ENCODE measurements at regions not wholly inside any gene's neighbourhood (a gene's known extent, or its start where the extent isn't known, plus 50 kb on each side); places are given as distances from the start of the nearest gene placed in this dataset.

GRCh38 chr5:12313602-12314001 lies 409.4 kb upstream of the CTNND2 start:
- Histone ChIP-seq H3K27ac (ENCODE audit: low read depth) (no peak overlapping the region), H3K79me2 (replicated peaks; ENCODE audit: insufficient read depth) (no peaks in the 10 kb centered on the region), H3K4me1 (ENCODE audit: insufficient read depth) (peaks cover 4% of the 10 kb centered on the region; the same call in 1 of the 2 replicates), H3K4me2 (no peak overlapping the region), H3F3A (replicated peaks; ENCODE audit: low read depth) (no peaks in the 10 kb centered on the region), H3K4me3 (no peak overlapping the region), H4K20me1 (replicated peaks; ENCODE audit: insufficient read depth) (no peaks in the 10 kb centered on the region), H3K36me3 (ENCODE audit: insufficient read depth) (no peaks in the 10 kb centered on the region), H2AFZ (no peak overlapping the region), H3K9me2 (ENCODE audit: insufficient read depth) (no peaks in the 10 kb centered on the region), H3K27me3 (ENCODE audit: insufficient read depth) (no peaks in the 10 kb centered on the region)
- TF ChIP-seq ZNF462 (CRISPR knock-in tag; IDR thresholded peaks at IDR 0.05), result no peak
- no peak for TF ChIP-seq CREB1 (CRISPR knock-in tag; IDR thresholded peaks at IDR 0.05; ENCODE audit: low read depth)
- no peak for TF ChIP-seq EZH2phosphoT487 (IDR thresholded peaks at IDR 0.05; ENCODE audit: unreplicated experiment)
- no peak for TF ChIP-seq STAT1 (IDR thresholded peaks at IDR 0.05; ENCODE audit: unreplicated experiment)
- Mint-ChIP-seq H3K27ac (no peak overlapping the region), H3K4me1 (peaks cover 7% of the 10 kb centered on the region), H3K9me3 (no peaks in the 10 kb centered on the region), H3K27me3 (ENCODE audit: insufficient read depth, low read depth, poor library complexity) (peaks cover 4% of the 10 kb centered on the region), H3K4me3 (no peak overlapping the region), H3K36me3 (ENCODE audit: low read depth) (no peaks in the 10 kb centered on the region; the same call in 2 of the 3 replicates)
- ATAC-seq (no peak), DNase-seq (ENCODE audit: low spot score) (no peak)

GRCh38 chr5:12312343-12312742 lies 408.1 kb upstream of the CTNND2 start:
- Histone ChIP-seq H3K36me3 (ENCODE audit: insufficient read depth) (no peaks in the 10 kb centered on the region), H3K4me3 (no peak overlapping the region), H3K27ac (ENCODE audit: low read depth) (no peak overlapping the region), H3K4me1 (ENCODE audit: insufficient read depth) (peaks cover 1% of the 10 kb centered on the region; the same call in 1 of the 2 replicates), H3K4me2 (no peak overlapping the region), H4K20me1 (replicated peaks; ENCODE audit: insufficient read depth) (no peaks in the 10 kb centered on the region), H3K79me2 (replicated peaks; ENCODE audit: insufficient read depth) (no peaks in the 10 kb centered on the region), H3K27me3 (ENCODE audit: insufficient read depth) (no peaks in the 10 kb centered on the region), H2AFZ (no peak overlapping the region), H3F3A (replicated peaks; ENCODE audit: low read depth) (no peaks in the 10 kb centered on the region), H3K9me2 (ENCODE audit: insufficient read depth) (no peaks in the 10 kb centered on the region)
- no peak overlapping the region for H3K27ac Mint-ChIP-seq
- H3K4me3 Mint-ChIP-seq, result no peak overlapping the region
- no peaks in the 10 kb centered on the region for H3K36me3 Mint-ChIP-seq (ENCODE audit: low read depth)
- peaks cover 4% of the 10 kb centered on the region for H3K27me3 Mint-ChIP-seq (ENCODE audit: insufficient read depth, low read depth, poor library complexity)
- ATAC-seq (no peak), DNase-seq (ENCODE audit: low spot score) (no peak)
- H3K4me1 Mint-ChIP-seq, result peaks cover 7% of the 10 kb centered on the region
- no peaks in the 10 kb centered on the region for H3K9me3 Mint-ChIP-seq
- TF ChIP-seq ETS1 (IDR thresholded peaks at IDR 0.05), result no peak
- TF ChIP-seq REST (IDR thresholded peaks at IDR 0.05; ENCODE audit: unreplicated experiment), result no peak
- no peak for TF ChIP-seq CREB1 (CRISPR knock-in tag; IDR thresholded peaks at IDR 0.05; ENCODE audit: low read depth)
- TF ChIP-seq EZH2 (IDR thresholded peaks at IDR 0.05; ENCODE audit: low read depth, unreplicated experiment), result no peak
- TF ChIP-seq ZNF331 (CRISPR knock-in tag; IDR thresholded peaks at IDR 0.05; ENCODE audit: low read depth), result no peak
- no peak for TF ChIP-seq CTCF (conservative IDR thresholded peaks at IDR 0.05; ENCODE audit: low read depth in 2 of 2)
- no peak for TF ChIP-seq JUNB (IDR thresholded peaks at IDR 0.05; ENCODE audit: unreplicated experiment)

All from GM23338 (cell line).